ENCODE measurements at regions not wholly inside any gene's neighbourhood (a gene's known extent, or its start where the extent isn't known, plus 50 kb on each side); places are given as distances from the start of the nearest gene placed in this dataset.

DNA sequence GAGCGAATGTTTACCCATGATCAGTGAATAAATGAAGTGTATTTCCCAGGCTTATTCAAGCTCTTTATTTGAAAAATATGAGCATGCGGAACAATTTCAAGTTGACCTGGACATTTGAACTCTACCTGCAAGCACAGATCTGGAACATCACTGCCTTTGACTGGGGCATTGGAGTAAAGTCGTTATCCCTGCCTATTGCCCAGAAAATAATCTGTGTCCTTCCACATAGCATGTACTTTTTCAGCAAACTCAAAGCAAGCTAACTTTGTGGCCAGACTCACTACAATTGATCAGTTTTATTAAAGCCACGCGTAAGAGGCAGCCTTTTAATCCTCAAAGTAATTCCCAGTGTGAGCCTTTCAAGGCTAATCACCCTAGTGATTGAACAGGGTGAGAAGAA is 73.4 kb upstream of the PAK5 start:
- DNase-seq (ENCODE audit: low spot score): no peak
- Histone ChIP-seq H3K36me3 (ENCODE audit: control insufficient read depth in 4 of 4, insufficient read depth in 3 of 4, low read depth in 1 of 4, low read length in 3 of 4) (no peaks in the 10 kb centered on the region), H3K4me1 (ENCODE audit: control insufficient read depth in 4 of 4, insufficient read depth in 4 of 4, low read length in 3 of 4) (no peaks in the 10 kb centered on the region), H3K9ac (ENCODE audit: low read depth in 1 of 2, low read length in 2 of 2) (no peak overlapping the region), H3K27me3 (ENCODE audit: control insufficient read depth in 4 of 4, insufficient read depth in 4 of 4, low read length in 3 of 4) (peaks cover 0 to 11% (median 2%) of the 10 kb centered on the region in 4 donors), H3K4me3 (ENCODE audit: low read depth in 1 of 3, low read length in 3 of 3) (no peak overlapping the region), H3K27ac (ENCODE audit: low read depth in 1 of 2, low read length in 2 of 2) (no peak overlapping the region), H3K9me3 (ENCODE audit: control insufficient read depth in 4 of 4, low read length in 3 of 4) (no peaks in the 10 kb centered on the region)
- WGBS: 80% methylated on average over 5 of the region's 5 CpGs
- TF ChIP-seq NR2F2 (IDR thresholded peaks at IDR 0.05): no peak
- TF ChIP-seq JUND (IDR thresholded peaks at IDR 0.05): no peak
- TF ChIP-seq RXRA (IDR thresholded peaks at IDR 0.05): no peak
- TF ChIP-seq RAD21 (IDR thresholded peaks at IDR 0.05): no peak
- TF ChIP-seq FOXA1 (IDR thresholded peaks at IDR 0.05): no peak
- TF ChIP-seq, protein P1, sequence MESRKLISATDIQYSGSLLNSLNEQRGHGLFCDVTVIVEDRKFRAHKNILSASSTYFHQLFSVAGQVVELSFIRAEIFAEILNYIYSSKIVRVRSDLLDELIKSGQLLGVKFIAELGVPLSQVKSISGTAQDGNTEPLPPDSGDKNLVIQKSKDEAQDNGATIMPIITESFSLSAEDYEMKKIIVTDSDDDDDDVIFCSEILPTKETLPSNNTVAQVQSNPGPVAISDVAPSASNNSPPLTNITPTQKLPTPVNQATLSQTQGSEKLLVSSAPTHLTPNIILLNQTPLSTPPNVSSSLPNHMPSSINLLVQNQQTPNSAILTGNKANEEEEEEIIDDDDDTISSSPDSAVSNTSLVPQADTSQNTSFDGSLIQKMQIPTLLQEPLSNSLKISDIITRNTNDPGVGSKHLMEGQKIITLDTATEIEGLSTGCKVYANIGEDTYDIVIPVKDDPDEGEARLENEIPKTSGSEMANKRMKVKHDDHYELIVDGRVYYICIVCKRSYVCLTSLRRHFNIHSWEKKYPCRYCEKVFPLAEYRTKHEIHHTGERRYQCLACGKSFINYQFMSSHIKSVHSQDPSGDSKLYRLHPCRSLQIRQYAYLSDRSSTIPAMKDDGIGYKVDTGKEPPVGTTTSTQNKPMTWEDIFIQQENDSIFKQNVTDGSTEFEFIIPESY (IDR thresholded peaks at IDR 0.05): no peak
- TF ChIP-seq YY1 (IDR thresholded peaks at IDR 0.05): no peak
- TF ChIP-seq GABPA (IDR thresholded peaks at IDR 0.05 in 1 of 2, conservative IDR thresholded peaks at IDR 0.05 in 1 of 2): no peak
- TF ChIP-seq, protein P2, sequence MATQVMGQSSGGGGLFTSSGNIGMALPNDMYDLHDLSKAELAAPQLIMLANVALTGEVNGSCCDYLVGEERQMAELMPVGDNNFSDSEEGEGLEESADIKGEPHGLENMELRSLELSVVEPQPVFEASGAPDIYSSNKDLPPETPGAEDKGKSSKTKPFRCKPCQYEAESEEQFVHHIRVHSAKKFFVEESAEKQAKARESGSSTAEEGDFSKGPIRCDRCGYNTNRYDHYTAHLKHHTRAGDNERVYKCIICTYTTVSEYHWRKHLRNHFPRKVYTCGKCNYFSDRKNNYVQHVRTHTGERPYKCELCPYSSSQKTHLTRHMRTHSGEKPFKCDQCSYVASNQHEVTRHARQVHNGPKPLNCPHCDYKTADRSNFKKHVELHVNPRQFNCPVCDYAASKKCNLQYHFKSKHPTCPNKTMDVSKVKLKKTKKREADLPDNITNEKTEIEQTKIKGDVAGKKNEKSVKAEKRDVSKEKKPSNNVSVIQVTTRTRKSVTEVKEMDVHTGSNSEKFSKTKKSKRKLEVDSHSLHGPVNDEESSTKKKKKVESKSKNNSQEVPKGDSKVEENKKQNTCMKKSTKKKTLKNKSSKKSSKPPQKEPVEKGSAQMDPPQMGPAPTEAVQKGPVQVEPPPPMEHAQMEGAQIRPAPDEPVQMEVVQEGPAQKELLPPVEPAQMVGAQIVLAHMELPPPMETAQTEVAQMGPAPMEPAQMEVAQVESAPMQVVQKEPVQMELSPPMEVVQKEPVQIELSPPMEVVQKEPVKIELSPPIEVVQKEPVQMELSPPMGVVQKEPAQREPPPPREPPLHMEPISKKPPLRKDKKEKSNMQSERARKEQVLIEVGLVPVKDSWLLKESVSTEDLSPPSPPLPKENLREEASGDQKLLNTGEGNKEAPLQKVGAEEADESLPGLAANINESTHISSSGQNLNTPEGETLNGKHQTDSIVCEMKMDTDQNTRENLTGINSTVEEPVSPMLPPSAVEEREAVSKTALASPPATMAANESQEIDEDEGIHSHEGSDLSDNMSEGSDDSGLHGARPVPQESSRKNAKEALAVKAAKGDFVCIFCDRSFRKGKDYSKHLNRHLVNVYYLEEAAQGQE (IDR thresholded peaks at IDR 0.05): no peak
- TF ChIP-seq FOXA2 (IDR thresholded peaks at IDR 0.05): no peak
- TF ChIP-seq, protein P3, sequence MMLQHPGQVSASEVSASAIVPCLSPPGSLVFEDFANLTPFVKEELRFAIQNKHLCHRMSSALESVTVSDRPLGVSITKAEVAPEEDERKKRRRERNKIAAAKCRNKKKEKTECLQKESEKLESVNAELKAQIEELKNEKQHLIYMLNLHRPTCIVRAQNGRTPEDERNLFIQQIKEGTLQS (IDR thresholded peaks at IDR 0.05): no peak
- TF ChIP-seq HNF4A (conservative IDR thresholded peaks at IDR 0.05): no peak
- TF ChIP-seq TAF1 (conservative IDR thresholded peaks at IDR 0.05): no peak
- TF ChIP-seq, protein P4, sequence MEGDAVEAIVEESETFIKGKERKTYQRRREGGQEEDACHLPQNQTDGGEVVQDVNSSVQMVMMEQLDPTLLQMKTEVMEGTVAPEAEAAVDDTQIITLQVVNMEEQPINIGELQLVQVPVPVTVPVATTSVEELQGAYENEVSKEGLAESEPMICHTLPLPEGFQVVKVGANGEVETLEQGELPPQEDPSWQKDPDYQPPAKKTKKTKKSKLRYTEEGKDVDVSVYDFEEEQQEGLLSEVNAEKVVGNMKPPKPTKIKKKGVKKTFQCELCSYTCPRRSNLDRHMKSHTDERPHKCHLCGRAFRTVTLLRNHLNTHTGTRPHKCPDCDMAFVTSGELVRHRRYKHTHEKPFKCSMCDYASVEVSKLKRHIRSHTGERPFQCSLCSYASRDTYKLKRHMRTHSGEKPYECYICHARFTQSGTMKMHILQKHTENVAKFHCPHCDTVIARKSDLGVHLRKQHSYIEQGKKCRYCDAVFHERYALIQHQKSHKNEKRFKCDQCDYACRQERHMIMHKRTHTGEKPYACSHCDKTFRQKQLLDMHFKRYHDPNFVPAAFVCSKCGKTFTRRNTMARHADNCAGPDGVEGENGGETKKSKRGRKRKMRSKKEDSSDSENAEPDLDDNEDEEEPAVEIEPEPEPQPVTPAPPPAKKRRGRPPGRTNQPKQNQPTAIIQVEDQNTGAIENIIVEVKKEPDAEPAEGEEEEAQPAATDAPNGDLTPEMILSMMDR (IDR thresholded peaks at IDR 0.05; ENCODE audit: low read depth, low read length, missing input control): no peak
- TF ChIP-seq, protein P5, sequence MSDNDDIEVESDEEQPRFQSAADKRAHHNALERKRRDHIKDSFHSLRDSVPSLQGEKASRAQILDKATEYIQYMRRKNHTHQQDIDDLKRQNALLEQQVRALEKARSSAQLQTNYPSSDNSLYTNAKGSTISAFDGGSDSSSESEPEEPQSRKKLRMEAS (IDR thresholded peaks at IDR 0.05): no peak
- TF ChIP-seq HNF4G (IDR thresholded peaks at IDR 0.05): no peak
- TF ChIP-seq EGR1 (IDR thresholded peaks at IDR 0.05; ENCODE audit: low read depth in 2 of 2): no peak
- TF ChIP-seq SP1 (IDR thresholded peaks at IDR 0.05): no peak

Measured in liver (tissue), 8 donors.